ENCODE measurements at regions not wholly inside any gene's neighbourhood (a gene's known extent, or its start where the extent isn't known, plus 50 kb on each side); places are given as distances from the start of the nearest gene placed in this dataset.
"Not testable (repeated sequence)": the region's sequence is repeated elsewhere in the genome, so short reads cannot be mapped to it uniquely, and the experiment has no call there.

GRCh38 chr3:11739706-11740105, 96.0 kb upstream of the VGLL4 start:
- POLR2A ChIA-PET = no interaction called here
- intact Hi-C loops (cut with micrococcal nuclease) = no loop called here
- H3K27ac Mint-ChIP-seq = no peak overlapping the region
- H3K4me1 Mint-ChIP-seq (ENCODE audit: low read depth) = no peaks in the 10 kb centered on the region
- no peak for DNase-seq
- H3K36me3 Mint-ChIP-seq (ENCODE audit: low read depth) = no peaks in the 10 kb centered on the region
- no peak for ATAC-seq
- no peaks in the 10 kb centered on the region for H3K9me3 Mint-ChIP-seq
- no peak for TF ChIP-seq CTCF (IDR thresholded peaks at IDR 0.05)
- H3K4me3 Mint-ChIP-seq = no peak overlapping the region
- H3K27me3 Mint-ChIP-seq = no peaks in the 10 kb centered on the region
- CTCF ChIA-PET = no interaction called here

- ATAC-seq (no peak), DNase-seq (no peak)
- Mint-ChIP-seq H3K27ac (no peak overlapping the region), H3K27me3 (no peaks in the 10 kb centered on the region), H3K9me3 (no peaks in the 10 kb centered on the region), H3K4me3 (no peak overlapping the region), H3K36me3 (ENCODE audit: low read depth) (no peaks in the 10 kb centered on the region), H3K4me1 (ENCODE audit: low read depth) (no peaks in the 10 kb centered on the region)
- no peak for TF ChIP-seq CTCF (IDR thresholded peaks at IDR 0.05)
- ChIA-PET POLR2A (no interaction called here), CTCF (no interaction called here)
- intact Hi-C loops (cut with micrococcal nuclease) = no loop called here
Observed at GRCh38 chr3:11739123-11739522, 95.4 kb upstream of the VGLL4 start.

GRCh38 chr3:11737742-11738141, 94.0 kb upstream of the VGLL4 start:
- Mint-ChIP-seq H3K27me3 (no peaks in the 10 kb centered on the region), H3K4me3 (no peak overlapping the region), H3K4me1 (ENCODE audit: low read depth) (no peaks in the 10 kb centered on the region), H3K9me3 (no peaks in the 10 kb centered on the region), H3K36me3 (ENCODE audit: low read depth) (no peaks in the 10 kb centered on the region), H3K27ac (no peak overlapping the region)
- intact Hi-C loops (cut with micrococcal nuclease) = no loop called here
- POLR2A ChIA-PET = interaction anchor here (1.6 kb wide), 1 partner anchor 45 kb away, joined by 3 read pairs; no protein-coding TSS in a partner anchor
- DNase-seq (no peak), ATAC-seq (no peak)
- CTCF ChIA-PET = interaction anchor here (0.9 to 1.1 kb wide), 2 partner anchors 10 to 47 kb away, joined by 3 read pairs; no protein-coding TSS in a partner anchor
- TF ChIP-seq CTCF (IDR thresholded peaks at IDR 0.05) = no peak

GRCh38 chr3:11736136-11736833, 92.6 kb upstream of the VGLL4 start:
- TF ChIP-seq CTCF (IDR thresholded peaks at IDR 0.05) = no peak
- no peak overlapping the region for H3K27ac Mint-ChIP-seq
- ChIA-PET CTCF (interaction anchor here (0.6 kb wide), 1 partner anchor 23 kb away, joined by 3 read pairs; no protein-coding TSS in a partner anchor), POLR2A (interaction anchor here (0.6 kb wide), 1 partner anchor 376 kb away, joined by 3 read pairs; no protein-coding TSS in a partner anchor)
- ATAC-seq = no peak
- H3K4me1 Mint-ChIP-seq (ENCODE audit: low read depth) = no peaks in the 10 kb centered on the region
- DNase-seq = no peak
- intact Hi-C loops (cut with micrococcal nuclease) = no loop called here
- H3K27me3 Mint-ChIP-seq = no peaks in the 10 kb centered on the region
- H3K36me3 Mint-ChIP-seq (ENCODE audit: low read depth) = no peaks in the 10 kb centered on the region
- H3K9me3 Mint-ChIP-seq = no peaks in the 10 kb centered on the region
- H3K4me3 Mint-ChIP-seq = no peak overlapping the region

- Mint-ChIP-seq H3K9me3 (no peaks in the 10 kb centered on the region), H3K36me3 (ENCODE audit: low read depth) (no peaks in the 10 kb centered on the region), H3K27ac (no peak overlapping the region)
Observed at GRCh38 chr3:11735638-11736037, 91.9 kb upstream of the VGLL4 start.

GRCh38 chr3:11735111-11735510, 91.4 kb upstream of the VGLL4 start:
- DNase-seq; POLR2A ChIA-PET; H3K27me3 Mint-ChIP-seq; CTCF ChIA-PET; H3K4me1 Mint-ChIP-seq (ENCODE audit: low read depth); intact Hi-C loops (cut with micrococcal nuclease); H3K9me3 Mint-ChIP-seq; ATAC-seq; H3K4me3 Mint-ChIP-seq; H3K27ac Mint-ChIP-seq; H3K36me3 Mint-ChIP-seq (ENCODE audit: low read depth): not testable (repeated sequence)

More at GRCh38 chr3:11735638-11736037, 91.9 kb upstream of the VGLL4 start:
- Mint-ChIP-seq H3K4me3 (no peak overlapping the region), H3K27me3 (peaks cover 2% of the 10 kb centered on the region), H3K4me1 (ENCODE audit: low read depth) (no peaks in the 10 kb centered on the region)
- TF ChIP-seq CTCF (IDR thresholded peaks at IDR 0.05) = no peak
- no peak for DNase-seq
- intact Hi-C loops (cut with micrococcal nuclease) = no loop called here
- no peak for ATAC-seq
- ChIA-PET CTCF (interaction anchor here (0.6 kb wide), 1 partner anchor 22 kb away, joined by 3 read pairs; no protein-coding TSS in a partner anchor), POLR2A (no interaction called here)

All from activated CD8-positive, alpha-beta T cell treated with anti-CD3 and anti-CD28 coated beads for 36 hours (primary cell).